ENCODE measurements at regions not wholly inside any gene's neighbourhood (a gene's known extent, or its start where the extent isn't known, plus 50 kb on each side); places are given as distances from the start of the nearest gene placed in this dataset.

- H3K4me3 ChIP-seq (ENCODE audit: low read length), result no peak overlapping the region
- TF ChIP-seq CTCF (conservative IDR thresholded peaks at IDR 0.05; ENCODE audit: low read length), result no peak
- DNase-seq (ENCODE audit: low read depth), result no peak
Measured at GRCh38 chr13:73903561-73903960, 230.6 kb downstream of the KLF12 start.

- no peak for TF ChIP-seq CTCF (conservative IDR thresholded peaks at IDR 0.05; ENCODE audit: low read length)
- DNase-seq (ENCODE audit: low read depth), result no peak
- H3K4me3 ChIP-seq (ENCODE audit: low read length), result no peak overlapping the region
Measured at GRCh38 chr13:73902847-73903246, 231.4 kb downstream of the KLF12 start.

DNA sequence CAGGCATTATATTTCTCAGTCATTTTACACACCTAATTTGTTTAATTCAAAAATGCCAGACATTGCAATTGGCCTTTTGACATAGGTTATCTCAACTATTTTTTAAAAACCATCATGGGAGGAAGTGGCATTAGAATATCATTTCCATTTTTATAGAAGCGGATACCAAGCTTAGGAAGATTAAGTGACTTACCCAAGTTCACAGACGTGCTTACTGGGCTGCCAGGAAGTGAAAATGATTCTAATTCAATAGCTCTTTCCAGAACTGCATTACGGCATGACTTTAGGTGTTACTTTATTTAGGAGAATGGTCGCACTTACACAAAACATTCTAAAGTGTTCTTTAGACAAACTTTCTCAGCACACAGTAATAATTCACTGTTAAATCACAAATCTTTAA lies 231.9 kb downstream of the KLF12 start:
- DNase-seq (ENCODE audit: low read depth), result no peak
- no peak overlapping the region for H3K4me3 ChIP-seq (ENCODE audit: low read length)
- TF ChIP-seq CTCF (conservative IDR thresholded peaks at IDR 0.05; ENCODE audit: low read length), result no peak

- no peak for DNase-seq (ENCODE audit: low read depth)
Measured at GRCh38 chr13:73901324-73902068, 232.7 kb downstream of the KLF12 start.

GRCh38 chr13:73900591-73900990 lies 233.6 kb downstream of the KLF12 start:
- peak; percentile 25 for DNase-seq (ENCODE audit: low read depth)
- TF ChIP-seq CTCF (conservative IDR thresholded peaks at IDR 0.05; ENCODE audit: low read length), result no peak
- no peak overlapping the region for H3K4me3 ChIP-seq (ENCODE audit: low read length)

More at GRCh38 chr13:73901324-73902068, 232.7 kb downstream of the KLF12 start:
- no peak overlapping the region for H3K4me3 ChIP-seq (ENCODE audit: low read length)
- TF ChIP-seq CTCF (conservative IDR thresholded peaks at IDR 0.05; ENCODE audit: low read length), result no peak

- DNase-seq (ENCODE audit: low read depth), result no peak
- H3K4me3 ChIP-seq (ENCODE audit: low read length), result no peak overlapping the region
- TF ChIP-seq CTCF (conservative IDR thresholded peaks at IDR 0.05; ENCODE audit: low read length), result no peak
Measured at GRCh38 chr13:73898899-73899298, 235.3 kb downstream of the KLF12 start.

GRCh38 chr13:73898276-73898675 lies 235.9 kb downstream of the KLF12 start:
- DNase-seq (ENCODE audit: low read depth), result peak; percentile 27
- H3K4me3 ChIP-seq (ENCODE audit: low read length), result no peak overlapping the region
- no peak for TF ChIP-seq CTCF (conservative IDR thresholded peaks at IDR 0.05; ENCODE audit: low read length)

Data from AG10803 (cell line).